Erythroblast (primary cell): ENCODE measurements at regions not wholly inside any gene's neighbourhood (a gene's known extent, or its start where the extent isn't known, plus 50 kb on each side); places are given as distances from the start of the nearest gene placed in this dataset.

Source experiments
- GATA1 ChIP-seq: IDR thresholded peaks from 2 replicates; pipeline ENCODE4 v1.6.1; 2011; ENCODE audit warnings: low read depth, mild to moderate bottlenecking, control low read depth, low read length, moderate library complexity
- POLR2A ChIP-seq: IDR thresholded peaks from 2 replicates; pipeline ENCODE4 v1.6.1; 2011; ENCODE audit warnings: mild to moderate bottlenecking, low read length

DNA sequence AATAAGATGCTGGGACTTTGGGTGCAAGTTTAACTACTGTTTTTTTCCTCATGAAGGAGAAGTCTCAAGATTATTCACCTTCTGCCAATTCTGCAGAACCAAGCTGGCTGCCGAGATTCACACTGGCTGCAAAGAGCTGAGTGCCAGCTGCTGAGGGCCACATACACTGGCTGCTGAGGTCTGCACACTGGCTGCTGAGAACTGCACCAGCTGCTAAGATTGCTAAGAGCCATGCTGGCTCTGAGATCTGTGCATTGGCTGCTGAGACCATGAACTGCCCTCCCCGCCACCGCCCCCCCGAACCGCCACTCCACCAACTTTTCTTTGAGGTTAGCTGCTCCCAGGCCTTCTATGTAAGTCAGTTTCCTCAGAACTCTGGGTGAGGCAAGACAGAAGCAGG lies 330.3 kb downstream of the CBLL2 start:
- TF ChIP-seq POLR2A, result no peak
- TF ChIP-seq GATA1, result no peak
